GM18867 (cell line): ENCODE measurements at regions not wholly inside any gene's neighbourhood (a gene's known extent, or its start where the extent isn't known, plus 50 kb on each side); places are given as distances from the start of the nearest gene placed in this dataset.
"Not testable (repeated sequence)": the region's sequence is repeated elsewhere in the genome, so short reads cannot be mapped to it uniquely, and the experiment has no call there.

ENCODE experiments used
- ATAC-seq: cut with Tn5 transposase; IDR thresholded peaks from one replicate; pipeline ENCODE4 v1.9.1; 2021; ENCODE audit warnings: mild to moderate bottlenecking, moderate library complexity; ENCODE audit not compliant: unreplicated experiment

DNA sequence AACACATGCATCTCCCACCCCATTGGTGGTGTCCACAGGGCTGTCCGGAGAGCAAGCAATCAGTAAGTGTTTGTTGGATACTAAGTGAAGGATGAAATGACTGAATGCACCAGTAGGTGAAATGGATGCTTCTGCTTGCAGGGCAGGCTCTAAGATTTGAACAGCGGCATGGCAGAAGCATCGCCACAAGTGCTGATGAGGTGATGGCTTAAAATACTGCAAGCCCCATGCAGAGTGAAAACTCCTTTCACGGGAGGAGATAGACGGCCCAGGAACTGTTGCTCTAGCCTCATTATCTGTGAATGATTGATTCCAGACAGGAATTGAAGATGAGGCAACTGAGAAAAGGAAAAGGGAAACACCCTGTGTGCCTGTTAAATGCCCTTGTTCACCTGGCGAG is 158.9 kb downstream of the LY86 start:
- ATAC-seq: no peak

DNA sequence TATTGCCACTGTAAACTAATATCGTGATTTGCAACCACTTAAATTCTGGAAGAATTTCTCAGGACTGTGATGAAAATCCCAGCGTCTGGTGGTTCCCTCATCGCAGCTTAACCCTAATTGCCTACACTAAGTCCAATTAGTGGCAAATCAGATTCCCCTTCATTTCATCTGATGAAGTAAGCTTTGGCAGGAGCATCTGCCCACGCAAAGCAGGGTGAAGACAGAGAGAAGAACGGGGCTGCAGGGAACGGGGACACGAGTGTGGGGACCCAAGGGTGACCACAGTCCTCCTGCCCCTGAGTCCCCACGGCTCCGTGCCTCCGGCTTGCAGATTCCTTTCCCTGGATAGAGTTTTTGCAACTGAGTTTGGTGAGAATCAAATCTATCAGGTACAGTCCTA is 159.5 kb downstream of the LY86 start:
- no peak for ATAC-seq

DNA sequence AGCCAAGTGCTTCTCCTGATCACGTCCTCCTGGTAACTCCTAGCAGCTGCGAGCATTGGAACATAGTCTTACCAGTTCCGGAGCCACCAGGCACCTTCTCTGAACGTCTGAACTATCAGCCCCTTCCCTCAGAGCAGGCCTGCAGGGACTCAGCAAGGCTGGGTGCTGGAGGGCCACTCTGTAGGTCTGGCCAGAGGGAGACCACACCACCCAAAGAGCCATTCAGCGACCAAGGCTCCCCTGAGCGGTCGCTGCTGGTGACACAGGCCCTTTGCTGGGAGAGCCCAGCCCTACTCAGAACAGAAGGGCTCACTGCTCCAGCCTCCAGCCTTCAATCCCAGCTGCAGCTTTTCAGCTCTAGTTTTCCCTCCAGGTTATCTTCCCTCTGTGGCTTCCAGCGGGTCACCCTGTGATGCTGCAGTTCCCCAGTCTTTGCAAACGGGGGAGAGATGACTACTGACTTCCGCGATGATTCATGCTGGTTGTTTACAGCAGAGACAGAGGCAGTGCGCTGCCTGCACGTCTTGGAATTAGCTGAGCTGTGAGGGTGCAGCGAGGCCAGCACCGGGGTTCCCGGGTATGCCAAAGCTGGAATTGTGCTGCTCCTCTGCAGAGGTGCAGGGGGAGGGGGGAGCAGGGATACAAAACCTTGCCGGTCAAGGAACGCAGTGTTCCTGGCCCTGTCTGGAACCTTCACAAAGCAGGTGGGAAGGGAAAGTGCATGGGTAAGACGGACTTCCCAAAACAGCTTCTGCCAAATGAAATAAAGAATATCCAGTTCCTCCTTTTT is 161.4 kb downstream of the LY86 start:
- no peak for ATAC-seq

DNA sequence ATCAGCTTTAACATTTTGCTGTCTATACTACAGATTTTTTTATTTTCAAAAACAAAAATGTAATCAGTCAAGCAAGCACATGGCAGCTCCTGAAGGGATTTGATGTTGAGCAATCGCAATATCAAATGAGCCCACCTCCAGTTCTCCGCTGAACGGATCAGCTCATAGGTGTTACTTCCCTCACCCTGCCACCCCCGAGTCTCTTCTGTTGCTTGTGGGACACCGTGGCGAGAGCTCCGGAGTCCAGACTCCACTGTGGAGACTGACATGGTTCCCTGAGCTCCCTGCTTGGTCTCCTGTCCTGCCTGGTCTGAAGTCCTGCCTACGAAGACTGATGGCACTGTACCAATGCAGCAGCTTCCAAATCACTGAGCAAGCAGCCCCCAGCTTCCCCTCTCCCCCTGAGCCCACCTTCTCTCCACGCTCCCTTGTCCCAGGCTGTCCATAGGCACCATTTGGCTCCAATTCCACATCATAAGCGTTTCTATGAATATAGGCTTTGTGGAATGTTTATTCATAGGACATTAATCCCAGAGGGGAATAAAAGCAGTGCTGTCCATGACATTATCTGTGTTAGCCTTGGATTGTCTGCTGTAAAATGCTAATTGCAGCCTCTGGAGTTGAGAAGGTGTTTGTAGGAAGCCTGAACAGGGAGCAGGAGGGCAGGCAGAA is 162.2 kb downstream of the LY86 start:
- ATAC-seq: no peak

DNA sequence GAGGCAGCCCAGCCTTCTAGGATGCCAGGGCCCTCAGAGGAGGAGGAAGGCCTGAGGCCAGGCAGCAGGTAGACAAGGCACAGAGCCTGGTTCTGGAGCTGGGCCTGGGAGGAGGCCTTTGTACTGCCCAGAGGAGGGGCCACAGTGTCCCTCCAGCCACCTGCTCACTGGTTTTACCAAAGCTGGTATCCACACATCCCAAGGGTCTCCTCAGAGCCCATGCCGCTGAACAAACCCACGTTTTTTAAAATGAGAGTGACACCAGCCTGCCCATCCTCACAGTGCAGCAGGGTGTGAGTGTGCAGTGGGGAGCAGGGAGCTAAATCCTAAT is 162.7 kb downstream of the LY86 start:
- no peak for ATAC-seq

DNA sequence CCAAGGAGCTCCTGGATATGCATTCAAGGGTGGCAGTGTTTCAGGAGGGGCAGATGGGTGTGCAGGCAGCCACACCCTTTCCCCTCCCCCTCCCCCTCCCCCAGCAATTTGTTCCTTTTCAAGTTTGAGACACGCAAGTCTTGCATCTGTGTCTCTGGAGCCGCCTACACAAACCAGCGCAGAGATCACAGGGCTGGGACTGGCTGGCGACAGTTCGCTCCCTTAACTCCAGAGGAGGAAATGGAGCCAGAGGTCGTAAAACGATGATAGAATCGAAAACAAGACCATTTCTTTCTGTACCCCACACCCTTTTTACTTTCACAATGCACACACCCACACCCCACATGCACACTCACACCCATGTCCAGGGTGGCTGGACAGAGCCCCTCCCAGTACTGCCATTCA is 163.1 kb downstream of the LY86 start:
- no peak for ATAC-seq

DNA sequence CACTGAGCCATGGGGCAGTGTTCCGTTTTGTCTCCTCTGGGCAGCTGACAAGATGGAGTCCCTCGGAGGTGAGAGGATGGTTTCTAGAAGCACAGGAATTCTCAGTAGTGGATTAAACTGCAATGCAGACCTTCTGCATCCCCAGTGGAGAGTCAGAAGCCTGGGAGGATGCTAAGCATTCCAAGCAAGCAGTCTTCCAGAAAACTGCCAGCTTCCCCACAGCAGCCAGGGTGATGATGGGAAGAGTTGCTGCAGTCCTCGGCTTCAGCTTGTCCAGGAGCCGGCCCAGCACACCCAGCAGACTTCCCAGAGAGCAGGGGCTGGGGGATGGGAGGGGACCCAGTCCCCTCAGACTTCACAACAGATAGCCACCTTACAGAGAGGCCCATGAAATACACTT is 163.6 kb downstream of the LY86 start:
- no peak for ATAC-seq

DNA sequence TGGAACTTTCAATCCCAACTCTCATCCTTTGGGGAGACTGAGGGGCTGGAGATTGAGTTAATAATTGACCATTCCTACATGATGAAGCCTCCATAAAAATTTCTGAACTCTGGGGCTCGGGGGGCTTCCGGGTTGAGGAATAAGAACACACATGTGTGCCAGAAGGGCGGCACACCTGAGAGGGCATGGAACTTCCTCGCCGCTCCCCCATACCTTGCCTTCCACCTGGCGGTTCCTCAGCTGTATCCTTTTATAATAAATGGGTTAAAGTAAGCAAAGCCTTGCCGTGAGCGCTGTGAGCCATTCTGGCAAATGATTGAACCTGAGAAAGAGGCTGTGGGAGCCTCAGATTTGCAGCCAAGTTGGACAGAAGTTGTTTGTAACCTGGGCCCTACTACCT is 164.8 kb downstream of the LY86 start:
- no peak for ATAC-seq

DNA sequence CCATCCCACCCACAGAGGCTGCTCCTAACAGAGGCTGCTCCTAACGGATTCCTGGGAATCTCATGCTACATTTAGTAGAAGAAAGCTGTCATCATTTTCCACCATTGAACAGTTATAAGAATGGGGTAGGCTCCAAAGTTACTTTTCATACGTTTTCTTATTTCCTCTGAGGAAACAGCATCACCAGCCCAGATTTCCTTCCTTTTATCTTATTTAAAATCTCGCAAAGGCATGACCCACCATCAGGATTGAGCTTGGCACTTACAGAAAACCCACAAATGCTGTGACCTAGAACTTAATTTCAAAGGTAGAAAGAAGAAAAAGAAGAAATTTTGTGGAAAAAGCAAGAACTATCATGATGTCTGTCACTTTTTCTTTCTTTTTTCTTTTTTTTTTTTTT is 168.0 kb downstream of the LY86 start:
- no peak for ATAC-seq

DNA sequence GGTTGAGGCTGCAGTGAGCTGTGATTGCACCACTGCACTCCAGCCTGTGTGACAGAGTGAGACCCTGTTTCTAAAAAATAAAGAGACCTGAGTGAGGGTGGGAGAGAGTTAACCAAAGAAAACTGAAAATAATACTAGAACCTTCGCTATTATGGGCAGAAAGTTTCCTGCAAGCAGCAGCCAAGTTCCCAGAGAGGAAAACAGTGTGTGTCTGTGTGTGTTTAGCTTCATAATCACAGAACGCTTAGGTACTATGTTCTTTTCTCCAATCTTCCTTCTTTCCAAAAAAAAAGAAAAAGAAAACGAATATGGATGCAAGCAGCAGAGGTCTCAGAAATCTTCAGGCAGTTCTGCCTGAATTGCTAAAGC is 170.0 kb downstream of the LY86 start:
- ATAC-seq: no peak

DNA sequence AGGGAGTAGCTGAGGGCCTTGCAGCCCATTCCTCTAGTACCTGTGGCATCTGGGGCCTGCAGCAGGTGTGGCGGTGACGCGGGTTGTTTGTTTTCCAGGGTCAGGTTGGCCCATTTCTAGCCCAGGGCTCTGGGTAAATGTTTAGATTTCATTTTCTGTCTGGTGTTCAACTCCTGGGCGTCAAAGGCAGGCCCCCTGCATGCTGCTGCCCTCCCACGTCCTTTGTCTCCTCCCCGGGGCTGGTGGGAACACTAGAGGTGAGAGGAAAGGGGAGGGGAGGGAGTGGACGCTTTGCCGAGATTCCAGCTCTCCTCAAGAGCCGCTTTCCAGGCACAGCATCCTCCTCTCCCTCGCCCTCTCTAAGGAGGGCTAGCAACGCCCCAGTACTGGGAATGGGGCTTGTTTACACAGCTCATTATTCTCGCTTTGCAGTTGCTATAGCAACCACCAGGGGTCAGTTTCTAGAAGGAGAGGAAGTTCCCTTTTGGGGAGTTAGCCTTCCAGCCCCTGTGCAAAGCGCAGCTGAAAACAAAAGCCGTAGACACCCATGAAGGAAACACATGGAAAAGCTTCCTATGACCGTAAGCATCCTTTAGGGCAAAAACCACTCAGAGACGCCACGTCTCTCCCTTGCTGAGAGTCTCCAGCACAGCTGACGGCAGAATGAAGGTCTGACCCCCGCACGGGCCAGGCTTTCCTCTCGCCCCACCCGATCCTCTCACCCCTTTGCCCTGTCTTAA is 170.6 kb downstream of the LY86 start:
- ATAC-seq: peak; percentile 72

DNA sequence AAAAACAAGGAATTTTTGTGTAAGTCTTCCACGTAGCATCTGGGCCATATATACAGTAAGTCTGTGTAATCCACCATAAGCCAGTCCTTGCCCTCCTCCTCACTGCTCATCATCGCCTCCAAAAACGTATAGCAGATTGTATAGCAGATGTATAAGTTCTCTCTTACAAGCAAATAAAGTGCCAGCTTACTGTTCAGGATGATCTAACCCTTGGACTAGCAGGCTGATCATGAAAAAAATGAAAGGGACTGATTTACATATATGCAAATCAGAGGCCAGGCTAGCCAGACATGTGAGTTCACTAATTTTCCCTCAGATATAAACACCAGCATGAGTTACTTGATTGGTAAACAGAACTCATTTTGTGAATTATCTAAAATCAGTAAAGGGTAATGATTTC is 171.5 kb downstream of the LY86 start:
- ATAC-seq: no peak

DNA sequence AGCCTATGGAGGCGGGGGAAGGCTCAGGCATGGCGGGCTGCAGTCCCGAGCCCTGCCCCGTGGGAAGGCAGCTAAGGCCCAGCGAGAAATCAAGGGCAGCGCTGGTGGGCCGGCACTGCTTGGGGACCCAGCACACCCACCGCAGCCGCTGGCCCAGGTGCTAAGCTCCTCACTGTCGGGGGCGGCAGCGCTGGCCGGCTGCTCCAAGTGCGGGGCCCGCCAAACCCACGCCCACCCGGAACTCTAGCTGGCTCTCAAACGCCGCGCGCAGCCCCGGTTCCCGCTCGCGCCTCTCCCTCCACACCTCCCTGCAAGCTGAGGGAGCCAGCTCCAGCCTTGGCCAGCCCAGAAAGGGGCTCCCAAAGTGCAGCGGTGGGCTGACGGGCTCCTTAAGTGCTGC is 174.0 kb downstream of the LY86 start:
- not testable (repeated sequence) for ATAC-seq

DNA sequence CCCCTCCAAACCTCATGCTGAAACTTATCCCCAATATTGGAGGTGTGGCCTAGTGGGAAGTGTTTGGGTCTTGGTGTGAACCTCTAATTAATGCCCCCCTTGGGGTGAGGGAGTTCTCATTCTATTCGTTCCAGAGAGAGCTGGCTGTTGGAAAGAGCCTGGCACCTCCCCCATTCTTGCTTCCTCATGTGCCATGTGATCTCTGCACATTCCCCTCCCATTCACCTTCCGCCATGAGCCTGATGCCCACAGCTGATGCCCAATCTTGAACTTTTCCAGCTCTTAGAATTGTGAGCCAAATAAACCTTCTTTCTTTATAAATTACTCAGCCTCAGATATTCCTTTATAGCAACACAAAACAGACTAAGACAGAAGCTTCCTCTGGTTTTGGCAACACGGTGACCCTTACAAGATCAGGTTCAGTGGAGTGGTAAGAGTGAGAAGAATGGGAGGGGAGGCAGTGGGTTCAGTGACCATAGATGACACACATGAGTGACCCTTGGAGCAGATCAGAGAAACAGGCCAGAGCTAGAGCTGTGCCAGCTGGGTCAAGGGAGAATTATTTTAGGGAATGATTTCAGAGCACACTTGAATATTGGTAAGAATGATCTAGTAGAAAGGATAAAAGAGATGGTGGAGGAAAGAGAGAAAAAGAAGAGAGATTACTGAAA is 176.4 kb downstream of the LY86 start:
- no peak for ATAC-seq

DNA sequence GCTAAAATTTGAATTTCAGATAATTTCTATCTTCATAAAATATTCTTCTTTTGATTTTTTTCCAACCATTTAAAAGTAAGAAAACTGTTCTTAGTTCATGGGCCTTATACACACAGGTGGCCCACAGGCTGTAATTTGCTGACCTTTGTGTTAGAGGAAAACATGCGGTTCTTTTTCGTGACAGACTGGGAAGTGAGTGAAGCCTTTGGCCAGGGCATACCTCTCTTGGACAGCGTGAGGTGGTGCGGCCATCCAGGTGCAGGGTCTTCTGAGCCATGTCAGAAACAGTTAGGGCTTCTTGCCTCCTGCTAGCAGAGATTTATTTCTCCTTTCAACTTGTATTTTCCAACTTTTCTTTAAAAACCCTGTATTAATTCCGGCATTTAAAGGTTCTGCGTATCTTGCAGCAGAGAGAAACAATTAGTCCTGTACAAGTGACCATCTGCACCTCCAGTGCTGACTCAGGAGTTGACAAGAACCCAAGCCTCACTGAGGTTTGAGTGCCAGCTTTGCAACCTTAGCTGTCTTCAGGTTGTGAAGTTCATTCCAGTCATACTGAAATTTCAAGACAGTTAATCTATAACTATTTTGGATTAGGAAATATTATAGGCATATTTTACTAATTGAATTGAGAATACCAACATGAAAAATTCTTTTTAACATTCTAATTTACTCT is 177.8 kb downstream of the LY86 start:
- ATAC-seq: no peak

DNA sequence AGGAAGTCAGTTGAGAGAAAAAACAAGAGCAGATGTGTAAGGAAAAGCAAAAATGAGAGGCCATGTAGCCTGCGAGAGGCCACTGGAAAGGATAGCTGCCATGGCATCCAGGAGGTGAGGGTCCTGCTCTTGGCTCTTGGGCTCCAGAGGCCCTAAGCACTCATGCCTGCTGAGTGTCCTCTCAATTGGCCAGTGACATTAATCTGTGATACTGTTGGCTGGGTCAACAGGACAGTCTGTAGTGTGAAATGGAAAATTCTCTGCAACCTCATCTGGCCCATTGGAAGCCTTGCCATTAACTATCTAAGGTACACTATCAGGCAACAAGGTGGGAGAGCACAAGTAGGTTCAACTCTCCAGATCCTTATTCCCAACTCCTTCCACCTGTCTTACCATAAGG is 180.9 kb downstream of the LY86 start:
- ATAC-seq: no peak

DNA sequence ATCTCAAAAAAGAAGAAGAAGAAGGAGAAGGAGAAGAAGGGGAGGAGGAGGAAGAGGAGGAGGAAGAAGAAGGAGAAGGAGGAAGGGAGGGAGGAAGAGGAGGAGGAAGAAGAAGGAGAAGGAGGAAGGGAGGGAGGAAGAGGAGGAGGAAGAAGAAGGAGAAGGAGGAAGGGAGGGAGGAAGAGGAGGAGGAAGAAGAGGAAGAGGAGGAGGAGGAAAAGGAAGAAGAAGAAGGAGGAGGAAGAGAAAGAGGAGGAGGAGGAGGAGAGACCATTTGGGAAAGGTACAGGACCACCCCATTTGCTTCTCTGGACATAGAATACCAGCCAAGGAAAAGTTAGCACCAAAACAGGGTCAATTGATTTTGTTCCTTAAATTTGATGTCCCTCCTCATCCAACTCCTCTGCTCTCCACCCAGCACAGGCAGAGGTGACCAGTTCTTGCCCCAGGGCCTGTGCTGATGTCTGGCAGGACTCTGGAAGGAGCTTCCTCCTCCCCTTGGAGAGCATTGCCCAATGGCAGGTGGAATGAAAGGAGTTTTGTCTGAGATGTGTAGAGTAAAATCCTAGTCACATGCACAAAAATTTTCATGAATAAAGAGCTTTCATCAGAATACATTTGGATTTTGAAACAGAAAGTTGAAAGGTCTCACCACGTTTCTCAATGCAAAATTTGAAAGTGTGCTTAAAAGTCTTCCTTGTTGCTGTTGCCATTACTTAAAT is 182.9 kb downstream of the LY86 start:
- ATAC-seq: no peak

DNA sequence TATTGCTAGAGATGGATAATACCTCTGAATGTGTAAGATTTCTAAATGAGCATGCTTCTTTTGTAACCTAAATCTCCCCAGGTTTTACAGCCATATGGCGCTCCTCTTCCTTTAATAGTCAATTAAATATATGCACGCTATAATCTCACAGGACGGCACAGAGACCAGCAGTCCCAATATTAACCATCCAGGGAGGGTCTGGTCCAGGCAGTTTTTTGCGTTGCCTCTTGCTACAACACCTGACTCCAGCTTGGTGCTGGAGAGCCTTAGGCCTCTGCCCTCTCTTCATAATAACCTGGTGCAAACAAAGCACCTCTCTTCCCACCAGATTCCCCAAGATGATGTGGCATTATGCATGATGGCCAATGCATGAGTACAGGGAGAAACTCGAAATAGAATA is 183.4 kb downstream of the LY86 start:
- ATAC-seq: no peak

DNA sequence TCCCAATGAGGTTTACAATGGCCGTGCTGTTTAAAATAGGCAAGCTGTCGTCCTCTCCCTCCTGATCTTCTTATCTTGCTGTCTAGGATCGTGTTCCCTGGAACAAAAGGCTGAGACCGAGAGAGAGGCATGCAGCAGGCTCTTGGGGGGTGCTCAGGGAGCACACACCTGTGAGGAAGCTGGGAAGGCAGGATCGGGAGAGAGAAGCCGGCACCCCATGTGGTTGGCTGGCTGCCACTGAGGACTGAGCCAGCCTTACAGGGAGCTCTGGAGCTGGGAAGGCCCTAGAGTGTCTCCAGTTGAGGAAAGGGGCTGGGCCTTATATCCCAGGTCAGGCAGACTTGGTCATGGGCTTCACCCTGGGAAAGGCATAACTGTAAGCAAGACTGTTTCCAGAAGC is 184.2 kb downstream of the LY86 start:
- ATAC-seq: no peak

DNA sequence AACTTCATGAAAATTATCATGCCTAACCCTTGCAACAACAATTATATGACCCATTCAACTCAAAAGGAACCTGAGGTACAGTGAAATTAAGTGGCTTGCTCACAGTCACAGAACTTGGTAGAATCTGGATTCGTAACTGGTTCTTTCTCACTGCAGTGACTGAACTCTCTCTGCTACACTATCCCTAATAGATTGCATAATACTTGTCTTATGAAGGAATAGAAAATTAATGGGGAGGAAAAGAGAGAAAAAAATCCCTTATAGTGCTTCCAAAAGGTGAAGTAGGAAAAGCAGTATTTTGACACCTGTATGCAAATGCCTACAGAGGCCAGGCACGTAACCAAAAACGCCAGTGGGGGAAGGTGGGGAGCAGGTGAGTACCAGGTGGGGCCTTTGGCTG is 186.6 kb downstream of the LY86 start:
- ATAC-seq: no peak

DNA sequence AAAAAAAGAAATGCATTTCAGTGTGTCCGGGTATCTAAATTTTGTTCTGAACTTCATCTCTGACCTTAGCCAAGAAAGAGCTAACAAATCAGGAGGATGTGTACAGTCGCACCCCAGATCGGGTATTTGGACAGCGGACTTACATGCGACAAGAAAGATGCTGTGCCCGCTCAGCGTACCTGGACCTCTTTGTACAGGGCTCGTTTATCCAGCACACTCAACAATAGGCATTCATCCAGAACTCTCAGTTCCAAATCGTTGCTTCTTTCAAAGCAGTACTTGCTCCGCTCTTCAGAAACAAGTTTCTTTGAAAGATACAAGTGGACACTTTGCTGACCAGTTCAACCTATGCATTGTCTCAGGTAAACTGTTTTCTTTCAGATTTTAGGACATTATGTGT is 191.7 kb downstream of the LY86 start:
- ATAC-seq: no peak
